ENCODE measurements at regions not wholly inside any gene's neighbourhood (a gene's known extent, or its start where the extent isn't known, plus 50 kb on each side); places are given as distances from the start of the nearest gene placed in this dataset.

GRCh38 chr1:4585216-4585615 is 69.2 kb upstream of the AJAP1 start:
- no peak overlapping the region for H3K27ac ChIP-seq
- H3K36me3 ChIP-seq, result no peaks in the 10 kb centered on the region
- no peaks in the 10 kb centered on the region for H3K4me1 ChIP-seq
- no peaks in the 10 kb centered on the region for H3K9me3 ChIP-seq
- no peak for ATAC-seq
- H3K27me3 ChIP-seq, result peaks cover 63% of the 10 kb centered on the region
- no peak overlapping the region for H3K4me3 ChIP-seq
- WGBS, 2 donors (ENCODE audit: low coverage in 1 of 2), result 6 to 63% methylated on average over 1 to 3 of the region's 17 CpGs
- TF ChIP-seq CTCF (IDR thresholded peaks at IDR 0.05) (peak in 1 of 4 experiments; percentile 43), EP300 (IDR thresholded peaks at IDR 0.05) (no peak)

GRCh38 chr1:4585705-4586104 is 68.7 kb upstream of the AJAP1 start:
- Histone ChIP-seq H3K27me3 (peaks cover 63% of the 10 kb centered on the region), H3K4me1 (no peaks in the 10 kb centered on the region), H3K9me3 (no peaks in the 10 kb centered on the region), H3K36me3 (no peaks in the 10 kb centered on the region), H3K4me3 (no peak overlapping the region), H3K27ac (no peak overlapping the region)
- TF ChIP-seq CTCF (IDR thresholded peaks at IDR 0.05), result no peak
- 56% methylated on average over 4 of the region's 6 CpGs; no CpG with 5 or more reads in 1 of the 2 donors for WGBS, 2 donors (ENCODE audit: low coverage in 1 of 2)
- no peak for ATAC-seq

GRCh38 chr1:4586611-4587160 is 67.7 kb upstream of the AJAP1 start:
- no peak for TF ChIP-seq POLR2A (IDR thresholded peaks at IDR 0.05)
- TF ChIP-seq EP300 (IDR thresholded peaks at IDR 0.05), result no peak
- TF ChIP-seq CTCF (IDR thresholded peaks at IDR 0.05), result no peak
- no peak for TF ChIP-seq POLR2AphosphoS5 (IDR thresholded peaks at IDR 0.05)
- Histone ChIP-seq H3K4me1 (no peaks in the 10 kb centered on the region), H3K27me3 (peaks cover 54% of the 10 kb centered on the region), H3K27ac (no peak overlapping the region), H3K36me3 (no peaks in the 10 kb centered on the region), H3K4me3 (no peak overlapping the region), H3K9me3 (no peaks in the 10 kb centered on the region)
- WGBS, 2 donors (ENCODE audit: low coverage in 1 of 2), result 40 to 42% methylated on average over 1 to 6 of the region's 6 CpGs
- no peak for ATAC-seq

GRCh38 chr1:4587721-4588120 is 66.7 kb upstream of the AJAP1 start:
- peaks cover 48% of the 10 kb centered on the region for H3K27me3 ChIP-seq
- ATAC-seq, result no peak
- H3K4me1 ChIP-seq, result no peaks in the 10 kb centered on the region
- H3K4me3 ChIP-seq, result no peak overlapping the region
- no peaks in the 10 kb centered on the region for H3K36me3 ChIP-seq
- no peak for TF ChIP-seq POLR2AphosphoS5 (IDR thresholded peaks at IDR 0.05)
- no peak for TF ChIP-seq EP300 (IDR thresholded peaks at IDR 0.05)
- TF ChIP-seq POLR2A (IDR thresholded peaks at IDR 0.05), result no peak
- TF ChIP-seq CTCF (IDR thresholded peaks at IDR 0.05), result no peak
- no peak overlapping the region for H3K27ac ChIP-seq
- H3K9me3 ChIP-seq, result no peaks in the 10 kb centered on the region
- WGBS, 2 donors (ENCODE audit: low coverage in 1 of 2), result 49 to 51% methylated on average over 6 of the region's 6 CpGs

- no peaks in the 10 kb centered on the region for H3K9me3 ChIP-seq
- H3K36me3 ChIP-seq, result no peaks in the 10 kb centered on the region
- no peak overlapping the region for H3K27ac ChIP-seq
- no peak for ATAC-seq
- WGBS, 2 donors (ENCODE audit: low coverage in 1 of 2), result 24 to 29% methylated on average over 3 to 4 of the region's 4 CpGs
- no peaks in the 10 kb centered on the region for H3K4me1 ChIP-seq
- peaks cover 39% of the 10 kb centered on the region for H3K27me3 ChIP-seq
- H3K4me3 ChIP-seq, result no peak overlapping the region
- TF ChIP-seq EP300 (IDR thresholded peaks at IDR 0.05) (no peak), CTCF (IDR thresholded peaks at IDR 0.05) (no peak), POLR2A (IDR thresholded peaks at IDR 0.05) (no peak), POLR2AphosphoS5 (IDR thresholded peaks at IDR 0.05) (no peak)
These were observed 63.7 kb upstream of the AJAP1 start for GRCh38 chr1:4590756-4591155.
